ENCODE measurements at regions not wholly inside any gene's neighbourhood (a gene's known extent, or its start where the extent isn't known, plus 50 kb on each side); places are given as distances from the start of the nearest gene placed in this dataset.

GRCh38 chr18:41756141-41756540 lies 198.9 kb upstream of the PIK3C3 start:
- Histone ChIP-seq H3K4me3 (ENCODE audit: insufficient read length, low read depth) (no peak overlapping the region), H3K4me1 (ENCODE audit: insufficient read depth, insufficient read length) (no peaks in the 10 kb centered on the region), H3K27me3 (ENCODE audit: insufficient read depth, insufficient read length) (no peaks in the 10 kb centered on the region), H3K9me3 (ENCODE audit: insufficient read depth, low read length) (no peaks in the 10 kb centered on the region), H3K9ac (ENCODE audit: insufficient read length, low read depth) (no peak overlapping the region), H3K36me3 (ENCODE audit: insufficient read depth, insufficient read length, low read length) (no peaks in the 10 kb centered on the region)
- TF ChIP-seq YY1 (IDR thresholded peaks at IDR 0.05; ENCODE audit: insufficient read depth, insufficient read length) (no peak), ZNF274 (IDR thresholded peaks at IDR 0.05; ENCODE audit: low read depth, low read length) (no peak), SUZ12 (IDR thresholded peaks at IDR 0.05; ENCODE audit: extremely low read depth, insufficient read depth, insufficient read length) (no peak)
- no peak for DNase-seq (ENCODE audit: low read depth, low spot score)

DNA sequence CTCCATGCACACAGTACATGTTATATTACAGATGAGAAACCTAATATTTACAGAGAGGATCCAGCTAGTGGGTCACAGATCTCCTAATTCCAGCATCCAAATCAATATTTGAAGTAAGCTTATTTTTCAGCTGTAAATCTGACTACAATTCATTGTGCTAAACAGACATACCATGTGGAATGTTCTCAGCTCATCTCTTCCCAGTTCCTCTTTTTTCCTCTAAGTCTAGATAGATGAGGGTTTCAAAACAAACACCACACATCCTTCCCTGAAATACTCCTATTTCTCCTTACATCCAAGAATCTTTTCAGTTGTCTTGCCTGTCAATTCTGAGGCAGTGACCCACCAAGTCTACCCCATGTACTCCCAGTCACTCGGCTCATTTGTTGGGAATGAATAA lies 200.7 kb upstream of the PIK3C3 start:
- no peak for TF ChIP-seq YY1 (IDR thresholded peaks at IDR 0.05; ENCODE audit: insufficient read depth, insufficient read length)
- no peak for TF ChIP-seq SUZ12 (IDR thresholded peaks at IDR 0.05; ENCODE audit: extremely low read depth, insufficient read depth, insufficient read length)
- TF ChIP-seq ZNF274 (IDR thresholded peaks at IDR 0.05; ENCODE audit: low read depth, low read length): no peak
- no peaks in the 10 kb centered on the region for H3K36me3 ChIP-seq (ENCODE audit: insufficient read depth, insufficient read length, low read length)

DNA sequence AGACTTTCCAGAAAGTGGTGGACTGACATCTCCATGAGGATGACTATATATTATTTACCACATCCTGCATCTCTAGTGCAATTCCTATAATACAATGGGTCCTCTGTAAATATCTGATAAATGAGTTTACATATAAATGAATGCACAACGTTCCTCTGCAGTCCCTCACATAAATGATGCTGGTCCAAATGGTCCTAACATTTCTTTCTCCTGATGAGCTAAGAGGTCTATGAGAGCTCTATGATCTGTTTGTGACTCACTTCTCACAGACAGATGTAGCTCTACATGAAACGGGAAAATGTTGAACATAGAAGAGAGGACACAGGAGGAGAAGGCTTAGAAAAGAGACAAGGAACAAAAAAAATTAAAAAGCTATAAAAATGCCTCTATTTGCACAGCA lies 201.2 kb upstream of the PIK3C3 start:
- Histone ChIP-seq H3K4me3 (ENCODE audit: insufficient read length, low read depth) (no peak overlapping the region), H3K27me3 (ENCODE audit: insufficient read depth, insufficient read length) (no peaks in the 10 kb centered on the region), H3K36me3 (ENCODE audit: insufficient read depth, insufficient read length, low read length) (no peaks in the 10 kb centered on the region), H3K9me3 (ENCODE audit: insufficient read depth, low read length) (no peaks in the 10 kb centered on the region), H3K4me1 (ENCODE audit: insufficient read depth, insufficient read length) (no peaks in the 10 kb centered on the region), H3K9ac (ENCODE audit: insufficient read length, low read depth) (no peak overlapping the region)
- no peak for DNase-seq (ENCODE audit: low read depth, low spot score)
- TF ChIP-seq YY1 (IDR thresholded peaks at IDR 0.05; ENCODE audit: insufficient read depth, insufficient read length) (no peak), ZNF274 (IDR thresholded peaks at IDR 0.05; ENCODE audit: low read depth, low read length) (no peak), SUZ12 (IDR thresholded peaks at IDR 0.05; ENCODE audit: extremely low read depth, insufficient read depth, insufficient read length) (no peak)

More for the DNA sequence above, 200.7 kb upstream of the PIK3C3 start:
- H3K27me3 ChIP-seq (ENCODE audit: insufficient read depth, insufficient read length): no peaks in the 10 kb centered on the region
- no peak overlapping the region for H3K4me3 ChIP-seq (ENCODE audit: insufficient read length, low read depth)
- H3K4me1 ChIP-seq (ENCODE audit: insufficient read depth, insufficient read length): no peaks in the 10 kb centered on the region
- no peaks in the 10 kb centered on the region for H3K9me3 ChIP-seq (ENCODE audit: insufficient read depth, low read length)
- no peak overlapping the region for H3K9ac ChIP-seq (ENCODE audit: insufficient read length, low read depth)
- DNase-seq (ENCODE audit: low read depth, low spot score): no peak

DNA sequence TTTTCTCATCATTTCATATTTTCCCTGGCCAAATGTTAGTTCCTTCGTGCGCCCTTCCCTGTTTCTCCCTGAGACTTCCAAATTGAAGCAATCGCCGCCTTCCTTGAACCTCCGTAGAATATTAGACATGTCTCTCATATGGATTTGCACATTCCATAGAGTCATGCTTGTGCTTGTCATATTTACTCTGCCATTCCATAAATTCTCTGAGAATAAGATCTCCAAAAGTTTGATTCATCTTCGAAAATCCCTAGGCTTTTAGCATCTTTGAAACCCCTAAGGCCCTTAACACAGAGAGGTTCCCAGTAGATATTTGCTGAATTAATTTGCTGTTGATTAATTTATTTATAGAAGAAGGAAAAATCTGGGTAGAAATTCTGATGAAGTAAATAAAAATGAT lies 202.2 kb upstream of the PIK3C3 start:
- no peaks in the 10 kb centered on the region for H3K27me3 ChIP-seq (ENCODE audit: insufficient read depth, insufficient read length)

DNA sequence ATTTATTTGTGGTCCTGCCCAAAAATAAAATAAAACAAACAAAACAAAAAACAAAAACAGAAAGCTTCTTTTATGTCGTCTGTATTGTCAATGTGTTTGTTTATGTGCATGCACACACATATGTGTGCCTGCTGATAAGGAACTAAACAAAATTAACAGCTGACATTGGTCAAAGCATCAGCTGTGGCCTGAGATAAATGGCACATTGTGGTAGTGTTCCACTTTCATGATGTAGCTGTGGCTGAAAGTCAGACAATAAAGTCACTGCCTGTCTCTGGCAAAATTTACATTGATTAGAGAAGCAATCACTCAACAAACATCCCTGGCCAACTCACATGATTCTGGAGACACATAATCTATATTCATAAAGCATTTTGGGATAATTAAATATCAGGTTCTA lies 203.4 kb upstream of the PIK3C3 start:
- DNase-seq (ENCODE audit: low read depth, low spot score): no peak
- Histone ChIP-seq H3K4me3 (ENCODE audit: insufficient read length, low read depth) (no peak overlapping the region), H3K9ac (ENCODE audit: insufficient read length, low read depth) (no peak overlapping the region), H3K27me3 (ENCODE audit: insufficient read depth, insufficient read length) (no peaks in the 10 kb centered on the region), H3K9me3 (ENCODE audit: insufficient read depth, low read length) (no peaks in the 10 kb centered on the region), H3K36me3 (ENCODE audit: insufficient read depth, insufficient read length, low read length) (no peaks in the 10 kb centered on the region), H3K4me1 (ENCODE audit: insufficient read depth, insufficient read length) (no peaks in the 10 kb centered on the region)
- TF ChIP-seq SUZ12 (IDR thresholded peaks at IDR 0.05; ENCODE audit: extremely low read depth, insufficient read depth, insufficient read length) (no peak), ZNF274 (IDR thresholded peaks at IDR 0.05; ENCODE audit: low read depth, low read length) (no peak), YY1 (IDR thresholded peaks at IDR 0.05; ENCODE audit: insufficient read depth, insufficient read length) (no peak)

More for the DNA sequence above, 202.2 kb upstream of the PIK3C3 start:
- no peak for TF ChIP-seq SUZ12 (IDR thresholded peaks at IDR 0.05; ENCODE audit: extremely low read depth, insufficient read depth, insufficient read length)
- no peaks in the 10 kb centered on the region for H3K4me1 ChIP-seq (ENCODE audit: insufficient read depth, insufficient read length)
- H3K9me3 ChIP-seq (ENCODE audit: insufficient read depth, low read length): no peaks in the 10 kb centered on the region
- no peak overlapping the region for H3K4me3 ChIP-seq (ENCODE audit: insufficient read length, low read depth)
- no peak for DNase-seq (ENCODE audit: low read depth, low spot score)
- H3K36me3 ChIP-seq (ENCODE audit: insufficient read depth, insufficient read length, low read length): no peaks in the 10 kb centered on the region
- H3K9ac ChIP-seq (ENCODE audit: insufficient read length, low read depth): no peak overlapping the region

DNA sequence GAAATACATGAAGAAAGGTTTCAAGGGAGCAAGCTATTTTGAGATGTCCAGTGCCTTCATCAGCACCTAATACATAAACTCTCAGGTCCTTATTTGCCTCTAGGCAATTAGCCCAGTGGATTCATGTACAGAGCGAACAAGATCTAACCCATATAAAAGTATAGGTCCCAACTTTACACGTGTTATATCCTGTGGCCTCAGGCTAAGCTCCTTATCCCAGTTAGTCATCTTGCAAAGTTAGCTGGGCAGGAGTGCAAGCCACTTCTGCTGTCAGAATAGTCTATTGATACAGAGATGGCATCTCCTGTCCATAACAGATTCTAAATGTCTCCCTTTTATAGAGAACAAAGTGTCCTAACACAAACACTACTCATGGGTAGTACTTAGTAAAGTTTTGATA lies 203.9 kb upstream of the PIK3C3 start:
- no peaks in the 10 kb centered on the region for H3K4me1 ChIP-seq (ENCODE audit: insufficient read depth, insufficient read length)
- H3K9me3 ChIP-seq (ENCODE audit: insufficient read depth, low read length): no peaks in the 10 kb centered on the region
- TF ChIP-seq SUZ12 (IDR thresholded peaks at IDR 0.05; ENCODE audit: extremely low read depth, insufficient read depth, insufficient read length): no peak
- TF ChIP-seq ZNF274 (IDR thresholded peaks at IDR 0.05; ENCODE audit: low read depth, low read length): no peak
- no peak for TF ChIP-seq YY1 (IDR thresholded peaks at IDR 0.05; ENCODE audit: insufficient read depth, insufficient read length)
- no peak overlapping the region for H3K9ac ChIP-seq (ENCODE audit: insufficient read length, low read depth)
- no peak overlapping the region for H3K4me3 ChIP-seq (ENCODE audit: insufficient read length, low read depth)
- no peak for DNase-seq (ENCODE audit: low read depth, low spot score)
- no peaks in the 10 kb centered on the region for H3K27me3 ChIP-seq (ENCODE audit: insufficient read depth, insufficient read length)
- no peaks in the 10 kb centered on the region for H3K36me3 ChIP-seq (ENCODE audit: insufficient read depth, insufficient read length, low read length)

GRCh38 chr18:41747723-41748242 lies 207.3 kb upstream of the PIK3C3 start:
- H3K27me3 ChIP-seq (ENCODE audit: insufficient read depth, insufficient read length): no peaks in the 10 kb centered on the region
- H3K36me3 ChIP-seq (ENCODE audit: insufficient read depth, insufficient read length, low read length): no peaks in the 10 kb centered on the region
- no peak overlapping the region for H3K9ac ChIP-seq (ENCODE audit: insufficient read length, low read depth)
- DNase-seq (ENCODE audit: low read depth, low spot score): no peak
- no peak overlapping the region for H3K4me3 ChIP-seq (ENCODE audit: insufficient read length, low read depth)
- no peaks in the 10 kb centered on the region for H3K4me1 ChIP-seq (ENCODE audit: insufficient read depth, insufficient read length)
- H3K9me3 ChIP-seq (ENCODE audit: insufficient read depth, low read length): no peaks in the 10 kb centered on the region
- TF ChIP-seq ZNF274 (IDR thresholded peaks at IDR 0.05; ENCODE audit: low read depth, low read length) (no peak), SUZ12 (IDR thresholded peaks at IDR 0.05; ENCODE audit: extremely low read depth, insufficient read depth, insufficient read length) (no peak), YY1 (IDR thresholded peaks at IDR 0.05; ENCODE audit: insufficient read depth, insufficient read length) (no peak)

All from NT2/D1 (cell line).